A549 (cell line): ENCODE measurements at regions not wholly inside any gene's neighbourhood (a gene's known extent, or its start where the extent isn't known, plus 50 kb on each side); places are given as distances from the start of the nearest gene placed in this dataset.

Experiments used
- ATAC-seq, 2 experiments: fragments of 200-7000 bp in 1 of 2; fragments of >200 bp in 1 of 2; cut with Nextera tagmentation in 1 of 2; cut with Tn5 transposase in 1 of 2; 3 replicates each; pipeline versions ENCODE4 v1.8.0 to v1.9.1; 2018 to 2020; ENCODE audit warnings: mild to moderate bottlenecking in 1 of 2, moderate library complexity in 1 of 2
- CTCF ChIA-PET: fragments of 300-600 bp; sonication (Branson Sonifier 250); formaldehyde crosslinking; extraction: SDS; loops from one replicate; lab custom pipeline; 2021; ENCODE audit warnings: antibody characterized with exemption, inconsistent platforms; lab: Yijun Ruan, JAX
- POLR2A ChIA-PET: fragments of 350-600 bp; formaldehyde crosslinking; extraction: SDS; loops from one replicate; lab custom pipeline; 2021; ENCODE audit warnings: antibody characterized with exemption, inconsistent platforms; lab: Yijun Ruan, JAX
- DNase-seq, 2 experiments: peaks; one replicate each; pipeline versions ENCODE4 v3.0.0 to v3.0.0-alpha.2; 2011 to 2016; ENCODE audit warnings: low read depth in 1 of 2, low spot score in 1 of 2
- FAIRE-seq: peaks from 2 replicates; lab custom pipeline; 2011; peaks lifted over from hg19 to GRCh38; lab: Jason Lieb, UNC
- H3K27ac ChIP-seq, 2 experiments: fragments of >200 bp; sonication (Bioruptor Twin); formaldehyde crosslinking; 3 replicates each; pipeline ENCODE4 v1.5.1; 2016 to 2017
- H3K4me1 ChIP-seq: fragments of >200 bp; sonication (Bioruptor Twin); formaldehyde crosslinking; 3 replicates; pipeline ENCODE4 v1.6.1; 2016
- H3K4me2 ChIP-seq: fragments of >200 bp; sonication (Bioruptor Twin); formaldehyde crosslinking; 3 replicates; pipeline ENCODE4 v1.6.1; 2016
- H3K4me3 ChIP-seq: fragments of >200 bp; sonication (Bioruptor Twin); formaldehyde crosslinking; 3 replicates; pipeline ENCODE4 v1.5.1; 2016
- H3K9me3 ChIP-seq: fragments of >200 bp; sonication (Bioruptor Twin); formaldehyde crosslinking; 3 replicates; pipeline ENCODE4 v1.6.1; 2016
- HOXA7 ChIP-seq: fragments of 250-450 bp; sonication (Bioruptor Pico); IDR thresholded peaks from 2 replicates; pipeline ENCODE4 v1.5.0; 2020; ENCODE audit warnings: mild to moderate bottlenecking, moderate library complexity
- HOXB5 ChIP-seq: fragments of 250-450 bp; sonication (Bioruptor Pico); IDR thresholded peaks from 2 replicates; pipeline ENCODE4 v1.5.0; 2020; ENCODE audit warnings: mild to moderate bottlenecking, moderate library complexity
- MAFK ChIP-seq: fragments of 450-650 bp; IDR thresholded peaks from 2 replicates; pipeline ENCODE4 v1.6.1; 2014; ENCODE audit not compliant: partially characterized antibody
- NR3C1 ChIP-seq: fragments of >200 bp; sonication (Bioruptor Twin); formaldehyde crosslinking; IDR thresholded peaks from 3 replicates; pipeline ENCODE4 v1.6.1; 2017
- POLR2AphosphoS2 ChIP-seq: conservative IDR thresholded peaks from 2 replicates; pipeline ENCODE4 v1.6.1; 2012; ENCODE audit warnings: low read length, improper control_type of control experiment, inconsistent platforms
- RAD21 ChIP-seq, 2 experiments: fragments of >200 bp in 1 of 2; sonication (Bioruptor Twin) in 1 of 2; formaldehyde crosslinking in 1 of 2; IDR thresholded peaks in 1 of 2; conservative IDR thresholded peaks in 1 of 2; 2 replicates in 1 of 2; 3 replicates in 1 of 2; pipeline ENCODE4 v1.6.1; 2012 to 2018; ENCODE audit warnings: inconsistent platforms in 1 of 2
- RFX5 ChIP-seq: fragments of 450-650 bp; IDR thresholded peaks from 2 replicates; pipeline ENCODE4 v1.7.1; 2014; ENCODE audit warnings: antibody characterized with exemption, mild to moderate bottlenecking, moderate library complexity
- SMC3 ChIP-seq: fragments of >200 bp; sonication (Bioruptor Twin); formaldehyde crosslinking; IDR thresholded peaks from 3 replicates; pipeline ENCODE4 v1.6.1; 2018; ENCODE audit warnings: inconsistent platforms
- SREBF2 ChIP-seq: fragments of 450-650 bp; IDR thresholded peaks from 2 replicates; pipeline ENCODE4 v1.6.1; 2014; ENCODE audit warnings: mild to moderate bottlenecking, moderate library complexity
- TFCP2L1 ChIP-seq: fragments of 250-450 bp; sonication (Bioruptor Pico); IDR thresholded peaks from 2 replicates; pipeline ENCODE4 v1.5.0; 2021; ENCODE audit warnings: mild to moderate bottlenecking
- TP53 ChIP-seq: fragments of 250-450 bp; sonication (Bioruptor Pico); IDR thresholded peaks from 2 replicates; pipeline ENCODE4 v1.5.0; 2021; ENCODE audit warnings: mild to moderate bottlenecking, moderate library complexity
- ZC3H11A ChIP-seq: fragments of 450-650 bp; IDR thresholded peaks from 2 replicates; pipeline ENCODE4 v1.6.1; 2014; ENCODE audit warnings: antibody characterized with exemption, mild to moderate bottlenecking
- ZFP36 ChIP-seq: fragments of 450-650 bp; IDR thresholded peaks from 2 replicates; pipeline ENCODE4 v1.6.1; 2014; ENCODE audit warnings: borderline replicate concordance; ENCODE audit not compliant: partially characterized antibody
- WGBS: methylation state at CpG from one replicate; pipeline ENCODE4 v1.1.6; 2017; ENCODE audit errors: missing lambda C conversion rate; 5-methylcytosine and 5-hydroxymethylcytosine counted together
- TF ChIP-seq, protein P1 (sequence below): fragments of >200 bp; sonication (Bioruptor Twin); formaldehyde crosslinking; IDR thresholded peaks from 3 replicates; pipeline ENCODE4 v1.5.1; 2016
- TF ChIP-seq, protein P2 (sequence below): IDR thresholded peaks from 2 replicates; pipeline ENCODE4 v1.6.1; 2012
- TF ChIP-seq, protein P3 (sequence below): fragments of 450-650 bp; IDR thresholded peaks from 2 replicates; pipeline ENCODE4 v1.6.1; 2014; ENCODE audit warnings: antibody characterized with exemption
- TF ChIP-seq, protein P4 (sequence below): IDR thresholded peaks from 2 replicates; pipeline ENCODE4 v1.6.1; 2012

DNA sequence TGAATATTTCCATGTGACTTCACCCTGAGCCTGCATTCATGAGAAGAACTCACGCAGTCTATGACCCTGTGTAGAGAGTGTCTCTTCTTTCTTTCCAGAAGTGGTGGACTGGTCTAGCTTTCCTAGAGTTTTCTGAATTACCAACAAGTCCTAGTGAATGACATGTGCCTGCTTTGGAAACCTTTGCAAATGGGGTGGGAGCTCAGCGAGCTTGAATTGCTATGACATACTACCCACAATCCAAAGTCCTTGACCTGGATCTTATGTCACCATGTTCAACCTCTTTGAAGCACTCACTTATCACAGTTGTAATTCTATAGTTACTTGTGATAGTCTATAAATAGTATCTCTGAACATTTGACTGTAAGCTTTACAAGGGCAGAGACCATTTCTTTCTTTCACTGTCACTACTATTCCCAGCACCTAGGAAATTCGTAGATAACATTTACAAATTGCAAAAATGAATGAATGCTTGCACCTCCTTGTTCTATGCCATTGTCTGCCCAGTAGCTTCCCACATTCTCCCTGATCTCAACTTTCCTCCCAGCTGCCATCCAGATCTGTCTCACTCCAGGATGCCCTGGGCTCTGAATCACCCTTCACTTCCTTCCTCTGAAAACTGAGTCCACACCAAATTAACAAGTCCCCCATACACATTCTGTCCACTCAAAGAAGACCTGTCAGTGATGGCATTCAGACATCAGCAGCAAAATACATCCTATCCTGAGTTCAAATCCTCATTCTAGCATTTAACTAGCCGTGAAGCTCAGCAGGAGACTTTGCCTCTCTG is 201.9 kb upstream of the SESN3 start:
- FAIRE-seq, result no peak
- Histone ChIP-seq H3K27ac (no peak overlapping the region), H3K9me3 (no peaks in the 10 kb centered on the region), H3K4me3 (no peak overlapping the region), H3K4me2 (no peak overlapping the region), H3K4me1 (no peaks in the 10 kb centered on the region)
- TF ChIP-seq MAFK (no peak), RAD21 (conservative IDR thresholded peaks at IDR 0.05 in 1 of 2, IDR thresholded peaks at IDR 0.05 in 1 of 2) (no peak), HOXB5 (no peak), SREBF2 (no peak), HOXA7 (CRISPR knock-in tag) (no peak), TFCP2L1 (CRISPR knock-in tag) (no peak)
- TF ChIP-seq, protein P1, sequence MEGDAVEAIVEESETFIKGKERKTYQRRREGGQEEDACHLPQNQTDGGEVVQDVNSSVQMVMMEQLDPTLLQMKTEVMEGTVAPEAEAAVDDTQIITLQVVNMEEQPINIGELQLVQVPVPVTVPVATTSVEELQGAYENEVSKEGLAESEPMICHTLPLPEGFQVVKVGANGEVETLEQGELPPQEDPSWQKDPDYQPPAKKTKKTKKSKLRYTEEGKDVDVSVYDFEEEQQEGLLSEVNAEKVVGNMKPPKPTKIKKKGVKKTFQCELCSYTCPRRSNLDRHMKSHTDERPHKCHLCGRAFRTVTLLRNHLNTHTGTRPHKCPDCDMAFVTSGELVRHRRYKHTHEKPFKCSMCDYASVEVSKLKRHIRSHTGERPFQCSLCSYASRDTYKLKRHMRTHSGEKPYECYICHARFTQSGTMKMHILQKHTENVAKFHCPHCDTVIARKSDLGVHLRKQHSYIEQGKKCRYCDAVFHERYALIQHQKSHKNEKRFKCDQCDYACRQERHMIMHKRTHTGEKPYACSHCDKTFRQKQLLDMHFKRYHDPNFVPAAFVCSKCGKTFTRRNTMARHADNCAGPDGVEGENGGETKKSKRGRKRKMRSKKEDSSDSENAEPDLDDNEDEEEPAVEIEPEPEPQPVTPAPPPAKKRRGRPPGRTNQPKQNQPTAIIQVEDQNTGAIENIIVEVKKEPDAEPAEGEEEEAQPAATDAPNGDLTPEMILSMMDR, result no peak
- TF ChIP-seq, protein P2, sequence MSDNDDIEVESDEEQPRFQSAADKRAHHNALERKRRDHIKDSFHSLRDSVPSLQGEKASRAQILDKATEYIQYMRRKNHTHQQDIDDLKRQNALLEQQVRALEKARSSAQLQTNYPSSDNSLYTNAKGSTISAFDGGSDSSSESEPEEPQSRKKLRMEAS, result no peak
- ChIA-PET CTCF (interaction anchor here (1.0 kb wide), 1 partner anchor 25 kb away, joined by 3 read pairs; no protein-coding TSS in a partner anchor), POLR2A (no interaction called here)
- ATAC-seq, result no peak
- WGBS, result 19% methylated on average over 4 of the region's 4 CpGs
- no peak for DNase-seq

DNA sequence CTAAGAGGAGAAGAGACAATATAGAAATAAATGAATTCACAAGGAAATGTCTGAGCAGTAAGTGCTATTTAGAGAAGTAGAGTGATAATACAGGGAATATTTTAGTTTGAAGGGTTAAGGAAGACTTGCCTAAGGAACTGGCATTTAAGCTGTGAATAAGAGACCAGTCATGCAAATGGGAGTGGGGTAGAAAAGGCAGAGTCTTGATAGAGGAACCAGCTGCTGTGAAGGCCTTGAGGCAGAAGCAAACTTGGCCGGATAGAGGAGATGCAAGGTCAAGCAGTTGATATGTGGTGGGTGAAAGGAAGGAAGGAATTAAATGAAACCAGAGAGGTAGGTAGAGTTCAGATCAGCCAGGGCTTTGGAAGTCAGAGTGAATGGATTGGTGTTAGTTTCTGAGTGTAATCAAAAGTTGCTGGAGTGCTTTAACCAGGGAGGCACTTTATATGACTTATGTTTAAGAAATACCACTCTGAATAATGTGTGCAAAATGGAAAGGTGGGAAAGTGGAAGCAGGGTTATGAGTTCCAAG is 198.4 kb upstream of the SESN3 start:
- ChIA-PET CTCF (no interaction called here), POLR2A (no interaction called here)
- DNase-seq, result no peak
- TF ChIP-seq, protein P3, sequence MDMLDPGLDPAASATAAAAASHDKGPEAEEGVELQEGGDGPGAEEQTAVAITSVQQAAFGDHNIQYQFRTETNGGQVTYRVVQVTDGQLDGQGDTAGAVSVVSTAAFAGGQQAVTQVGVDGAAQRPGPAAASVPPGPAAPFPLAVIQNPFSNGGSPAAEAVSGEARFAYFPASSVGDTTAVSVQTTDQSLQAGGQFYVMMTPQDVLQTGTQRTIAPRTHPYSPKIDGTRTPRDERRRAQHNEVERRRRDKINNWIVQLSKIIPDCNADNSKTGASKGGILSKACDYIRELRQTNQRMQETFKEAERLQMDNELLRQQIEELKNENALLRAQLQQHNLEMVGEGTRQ, result no peak
- TF ChIP-seq SMC3 (no peak), TP53 (CRISPR knock-in tag) (no peak), ZC3H11A (no peak), NR3C1 (no peak), RFX5 (no peak), HOXA7 (CRISPR knock-in tag) (no peak), ZFP36 (no peak)
- FAIRE-seq, result no peak
- H3K4me3 ChIP-seq, result no peak overlapping the region
- no peak overlapping the region for H3K27ac ChIP-seq
- no peak overlapping the region for H3K4me2 ChIP-seq
- no peak for ATAC-seq
- 64% methylated on average over 1 of the region's 1 CpG for WGBS
- no peaks in the 10 kb centered on the region for H3K9me3 ChIP-seq
- H3K4me1 ChIP-seq, result no peaks in the 10 kb centered on the region

DNA sequence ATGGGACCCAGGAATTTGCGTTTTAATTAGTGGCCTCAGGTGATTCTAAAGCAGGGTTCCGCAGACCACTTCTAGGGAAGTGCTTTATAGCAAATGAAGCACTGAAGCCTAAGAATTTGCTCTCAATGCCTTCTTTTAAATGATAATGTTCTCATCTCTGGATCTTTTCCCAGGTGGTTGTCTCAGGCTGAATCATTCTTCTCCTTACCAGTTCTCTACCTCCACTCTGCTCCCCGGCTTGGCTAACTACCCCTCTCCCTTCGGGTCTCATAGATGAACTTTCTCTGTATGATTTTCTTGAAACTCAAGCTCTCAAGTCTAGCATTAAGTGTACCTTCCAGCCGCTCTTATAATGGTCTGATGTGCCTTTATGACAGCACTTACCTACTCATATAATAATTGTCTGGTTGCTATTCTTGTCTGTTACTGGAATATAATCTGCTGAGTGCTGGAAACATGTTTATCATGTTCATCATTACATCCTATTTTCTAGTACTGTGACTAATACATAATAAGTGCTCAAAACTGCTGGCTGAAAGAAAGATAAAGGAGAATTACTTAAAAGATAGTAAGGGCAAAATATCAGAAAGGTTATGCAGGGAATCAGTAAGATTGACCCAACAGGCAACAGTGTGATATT is 195.9 kb upstream of the SESN3 start:
- H3K4me1 ChIP-seq, result no peaks in the 10 kb centered on the region
- DNase-seq, result no peak
- no peaks in the 10 kb centered on the region for H3K9me3 ChIP-seq
- WGBS, result 16% methylated on average over 5 of the region's 5 CpGs
- FAIRE-seq, result no peak
- POLR2A ChIA-PET, result no interaction called here
- no peak overlapping the region for H3K4me2 ChIP-seq
- H3K27ac ChIP-seq, result no peak overlapping the region
- no peak for TF ChIP-seq ZC3H11A
- TF ChIP-seq, protein P4, sequence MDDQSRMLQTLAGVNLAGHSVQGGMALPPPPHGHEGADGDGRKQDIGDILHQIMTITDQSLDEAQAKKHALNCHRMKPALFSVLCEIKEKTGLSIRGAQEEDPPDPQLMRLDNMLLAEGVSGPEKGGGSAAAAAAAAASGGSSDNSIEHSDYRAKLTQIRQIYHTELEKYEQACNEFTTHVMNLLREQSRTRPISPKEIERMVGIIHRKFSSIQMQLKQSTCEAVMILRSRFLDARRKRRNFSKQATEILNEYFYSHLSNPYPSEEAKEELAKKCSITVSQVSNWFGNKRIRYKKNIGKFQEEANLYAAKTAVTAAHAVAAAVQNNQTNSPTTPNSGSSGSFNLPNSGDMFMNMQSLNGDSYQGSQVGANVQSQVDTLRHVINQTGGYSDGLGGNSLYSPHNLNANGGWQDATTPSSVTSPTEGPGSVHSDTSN, result no peak
- no peak for TF ChIP-seq POLR2AphosphoS2
- H3K4me3 ChIP-seq, result no peak overlapping the region
- CTCF ChIA-PET, result no interaction called here
- no peak for ATAC-seq
